ENCODE measurements at regions not wholly inside any gene's neighbourhood (a gene's known extent, or its start where the extent isn't known, plus 50 kb on each side); places are given as distances from the start of the nearest gene placed in this dataset.
"Not testable (repeated sequence)": the region's sequence is repeated elsewhere in the genome, so short reads cannot be mapped to it uniquely, and the experiment has no call there.

DNA sequence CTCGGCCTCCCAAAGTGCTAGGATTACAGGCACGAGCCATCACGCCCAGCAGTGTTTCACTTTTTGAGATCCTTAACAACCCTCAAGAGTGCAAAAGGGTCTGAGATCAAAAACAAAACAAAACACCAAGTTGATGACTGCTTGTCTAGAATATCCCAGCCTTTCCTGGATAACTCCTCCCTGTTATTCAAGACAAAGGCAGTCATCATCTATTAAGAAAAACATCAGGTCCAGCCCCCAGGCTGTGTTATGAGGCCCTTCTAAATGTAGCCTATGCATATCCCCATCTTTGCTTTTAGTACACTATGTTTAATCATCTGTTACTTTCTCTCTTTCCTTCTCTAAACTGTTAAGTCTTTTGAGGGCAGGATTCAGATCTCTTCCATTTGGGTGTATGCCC lies 150.1 kb upstream of the FHIT start:
- no peak for TF ChIP-seq EZH2 (IDR thresholded peaks at IDR 0.05; ENCODE audit: borderline replicate concordance, low read depth, low read length, poor library complexity, severe bottlenecking)
- TF ChIP-seq, protein P1, sequence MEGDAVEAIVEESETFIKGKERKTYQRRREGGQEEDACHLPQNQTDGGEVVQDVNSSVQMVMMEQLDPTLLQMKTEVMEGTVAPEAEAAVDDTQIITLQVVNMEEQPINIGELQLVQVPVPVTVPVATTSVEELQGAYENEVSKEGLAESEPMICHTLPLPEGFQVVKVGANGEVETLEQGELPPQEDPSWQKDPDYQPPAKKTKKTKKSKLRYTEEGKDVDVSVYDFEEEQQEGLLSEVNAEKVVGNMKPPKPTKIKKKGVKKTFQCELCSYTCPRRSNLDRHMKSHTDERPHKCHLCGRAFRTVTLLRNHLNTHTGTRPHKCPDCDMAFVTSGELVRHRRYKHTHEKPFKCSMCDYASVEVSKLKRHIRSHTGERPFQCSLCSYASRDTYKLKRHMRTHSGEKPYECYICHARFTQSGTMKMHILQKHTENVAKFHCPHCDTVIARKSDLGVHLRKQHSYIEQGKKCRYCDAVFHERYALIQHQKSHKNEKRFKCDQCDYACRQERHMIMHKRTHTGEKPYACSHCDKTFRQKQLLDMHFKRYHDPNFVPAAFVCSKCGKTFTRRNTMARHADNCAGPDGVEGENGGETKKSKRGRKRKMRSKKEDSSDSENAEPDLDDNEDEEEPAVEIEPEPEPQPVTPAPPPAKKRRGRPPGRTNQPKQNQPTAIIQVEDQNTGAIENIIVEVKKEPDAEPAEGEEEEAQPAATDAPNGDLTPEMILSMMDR (conservative IDR thresholded peaks at IDR 0.05; ENCODE audit: low read depth, low read length): no peak
- Histone ChIP-seq H3K4me1 (ENCODE audit: insufficient read depth, low read length, poor library complexity, severe bottlenecking) (no peaks in the 10 kb centered on the region), H3K4me3 (ENCODE audit: low read depth, low read length, poor library complexity, severe bottlenecking) (no peak overlapping the region), H3K27me3 (replicated peaks; ENCODE audit: insufficient read depth, low read depth, low read length, poor library complexity) (no peaks in the 10 kb centered on the region), H3K9me3 (ENCODE audit: low read depth, low read length, poor library complexity, severe bottlenecking) (no peaks in the 10 kb centered on the region), H3K27ac (ENCODE audit: low read depth, low read length, poor library complexity, severe bottlenecking) (no peak overlapping the region), H3K36me3 (ENCODE audit: insufficient read depth, low read length, poor library complexity, severe bottlenecking) (no peaks in the 10 kb centered on the region)
- DNase-seq (ENCODE audit: low spot score): no peak
- no TSS peak for BruUV-seq (replicated peaks)
- intact Hi-C loops (cut with micrococcal nuclease; ENCODE audit: unreplicated experiment): no loop called here
- ChIA-PET POLR2A (ENCODE audit: low non-redundant PET) (no interaction called here), CTCF (no interaction called here)

GRCh38 chr3:61407397-61407796 lies 154.0 kb upstream of the PTPRG start:
- DNase-seq (ENCODE audit: low spot score): no peak
- Histone ChIP-seq H3K4me3 (ENCODE audit: low read depth, low read length, poor library complexity, severe bottlenecking) (no peak overlapping the region), H3K9me3 (ENCODE audit: low read depth, low read length, poor library complexity, severe bottlenecking) (no peaks in the 10 kb centered on the region), H3K27me3 (replicated peaks; ENCODE audit: insufficient read depth, low read depth, low read length, poor library complexity) (no peaks in the 10 kb centered on the region), H3K27ac (ENCODE audit: low read depth, low read length, poor library complexity, severe bottlenecking) (no peak overlapping the region), H3K36me3 (ENCODE audit: insufficient read depth, low read length, poor library complexity, severe bottlenecking) (no peaks in the 10 kb centered on the region), H3K4me1 (ENCODE audit: insufficient read depth, low read length, poor library complexity, severe bottlenecking) (no peaks in the 10 kb centered on the region)
- POLR2A ChIA-PET (ENCODE audit: low non-redundant PET): no interaction called here
- TF ChIP-seq, protein P1 (conservative IDR thresholded peaks at IDR 0.05; ENCODE audit: low read depth, low read length): no peak
- no peak for TF ChIP-seq EZH2 (IDR thresholded peaks at IDR 0.05; ENCODE audit: borderline replicate concordance, low read depth, low read length, poor library complexity, severe bottlenecking)
- no TSS peak for BruUV-seq (replicated peaks)
- intact Hi-C loops (cut with micrococcal nuclease; ENCODE audit: unreplicated experiment): no loop called here
- CTCF ChIA-PET: no interaction called here

DNA sequence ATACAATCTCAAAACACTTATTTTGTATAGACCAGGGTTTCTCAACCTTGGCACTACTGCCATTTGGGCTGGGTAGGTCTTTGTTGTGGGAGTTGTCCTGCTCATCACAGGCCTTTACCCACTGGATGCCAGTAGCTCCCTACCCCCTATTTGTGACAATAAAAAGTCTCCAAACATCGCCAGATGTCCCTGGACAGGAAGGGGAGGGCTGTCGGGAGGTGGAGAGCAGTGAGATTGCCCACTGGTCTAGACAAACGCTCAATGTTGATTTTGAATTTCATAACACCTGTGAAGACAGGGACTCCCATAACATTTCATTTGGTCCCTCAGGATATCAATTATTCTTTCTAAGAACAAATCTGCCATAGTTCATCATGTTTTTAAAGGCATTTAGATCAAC lies 151.7 kb upstream of the PTPRG start:
- Histone ChIP-seq H3K27ac (ENCODE audit: low read depth, low read length, poor library complexity, severe bottlenecking) (no peak overlapping the region), H3K4me1 (ENCODE audit: insufficient read depth, low read length, poor library complexity, severe bottlenecking) (no peaks in the 10 kb centered on the region), H3K4me3 (ENCODE audit: low read depth, low read length, poor library complexity, severe bottlenecking) (no peak overlapping the region), H3K27me3 (replicated peaks; ENCODE audit: insufficient read depth, low read depth, low read length, poor library complexity) (no peaks in the 10 kb centered on the region), H3K9me3 (ENCODE audit: low read depth, low read length, poor library complexity, severe bottlenecking) (no peaks in the 10 kb centered on the region), H3K36me3 (ENCODE audit: insufficient read depth, low read length, poor library complexity, severe bottlenecking) (no peaks in the 10 kb centered on the region)
- ChIA-PET POLR2A (ENCODE audit: low non-redundant PET) (no interaction called here), CTCF (no interaction called here)
- no peak for DNase-seq (ENCODE audit: low spot score)
- no TSS peak for BruUV-seq (replicated peaks)
- TF ChIP-seq, protein P1 (conservative IDR thresholded peaks at IDR 0.05; ENCODE audit: low read depth, low read length): no peak
- TF ChIP-seq EZH2 (IDR thresholded peaks at IDR 0.05; ENCODE audit: borderline replicate concordance, low read depth, low read length, poor library complexity, severe bottlenecking): no peak
- intact Hi-C loops (cut with micrococcal nuclease; ENCODE audit: unreplicated experiment): no loop called here

DNA sequence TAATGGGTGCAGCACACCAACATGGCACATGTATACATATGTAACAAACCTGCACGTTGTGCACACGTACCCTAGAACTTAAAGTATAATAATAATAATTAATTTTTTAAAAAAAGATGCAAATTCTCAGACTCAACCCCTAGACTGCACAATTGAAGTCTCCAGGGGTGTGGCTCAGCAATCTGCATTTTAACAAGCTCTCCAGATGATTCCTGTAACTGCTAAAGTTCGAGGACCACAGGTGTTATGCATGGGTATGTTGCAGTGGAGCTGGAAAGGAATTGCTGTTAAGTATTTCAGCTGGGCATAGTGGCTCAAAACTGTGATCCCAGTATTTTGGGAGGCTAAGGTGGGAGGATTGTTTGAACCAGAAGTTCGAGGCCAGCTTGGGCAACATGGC lies 151.0 kb upstream of the PTPRG start:
- BruUV-seq (replicated peaks); DNase-seq (ENCODE audit: low spot score); CTCF ChIA-PET; H3K4me1 ChIP-seq (ENCODE audit: insufficient read depth, low read length, poor library complexity, severe bottlenecking); H3K27me3 ChIP-seq (replicated peaks; ENCODE audit: insufficient read depth, low read depth, low read length, poor library complexity); H3K27ac ChIP-seq (ENCODE audit: low read depth, low read length, poor library complexity, severe bottlenecking); H3K36me3 ChIP-seq (ENCODE audit: insufficient read depth, low read length, poor library complexity, severe bottlenecking); H3K9me3 ChIP-seq (ENCODE audit: low read depth, low read length, poor library complexity, severe bottlenecking); POLR2A ChIA-PET (ENCODE audit: low non-redundant PET); intact Hi-C loops (cut with micrococcal nuclease; ENCODE audit: unreplicated experiment); H3K4me3 ChIP-seq (ENCODE audit: low read depth, low read length, poor library complexity, severe bottlenecking): not testable (repeated sequence)

Data from A673 (cell line).